Naive thymus-derived CD4-positive, alpha-beta T cell (primary cell): ENCODE measurements at regions not wholly inside any gene's neighbourhood (a gene's known extent, or its start where the extent isn't known, plus 50 kb on each side); places are given as distances from the start of the nearest gene placed in this dataset.

ENCODE experiments used
- ATAC-seq: fragments of 150-1000 bp; cut with Tn5 transposase; 2 replicates; pipeline ENCODE4 v1.10.0; 2021; ENCODE audit warnings: mild to moderate bottlenecking, moderate library complexity
- CTCF ChIA-PET: fragments of 350-600 bp; sonication (Branson Sonifier 250); formaldehyde crosslinking; loops from one replicate; lab custom pipeline; 2021; ENCODE audit warnings: antibody characterized with exemption; lab: Charles Lee
- POLR2A ChIA-PET: fragments of 350-600 bp; sonication (Branson Sonifier 250); formaldehyde crosslinking; loops from one replicate; lab custom pipeline; 2021; ENCODE audit warnings: antibody characterized with exemption, inconsistent platforms; lab: Charles Lee
- DNase-seq, 9 donors: peaks; one replicate each; pipeline versions ENCODE4 v3.0.0 to v3.0.0-alpha.2; 2020 to 2022; ENCODE audit warnings: mixed read lengths in 1 of 9
- H3K27ac ChIP-seq: one replicate; pipeline ENCODE4 v1.7.0; 2013; ENCODE audit warnings: mild to moderate bottlenecking, low read depth, low read length, moderate library complexity
- H3K27me3 ChIP-seq, 2 donors: one replicate each; pipeline ENCODE4 v1.7.0; 2013; ENCODE audit warnings: low read length in 2 of 2, mild to moderate bottlenecking in 2 of 2, moderate library complexity in 2 of 2; ENCODE audit not compliant: control insufficient read depth in 2 of 2, insufficient read depth in 2 of 2
- H3K36me3 ChIP-seq, 3 experiments: 1 replicate in 2 of 3; 2 replicates in 1 of 3; pipeline ENCODE4 v1.7.0; 2013; ENCODE audit warnings: low read length in 3 of 3, mild to moderate bottlenecking in 3 of 3, moderate library complexity in 1 of 3; ENCODE audit not compliant: insufficient read depth in 3 of 3, control insufficient read depth in 2 of 3
- H3K4me1 ChIP-seq, 2 donors: one replicate each; pipeline ENCODE4 v1.7.0; 2013; ENCODE audit warnings: low read length in 2 of 2, mild to moderate bottlenecking in 2 of 2, moderate library complexity in 1 of 2; ENCODE audit not compliant: control insufficient read depth in 2 of 2, insufficient read depth in 2 of 2
- H3K4me3 ChIP-seq: 2 replicates; pipeline ENCODE4 v1.7.0; 2013; ENCODE audit warnings: mild to moderate bottlenecking, low read length
- H3K9me3 ChIP-seq, 3 experiments: 1 replicate in 2 of 3; 2 replicates in 1 of 3; pipeline ENCODE4 v1.7.0; 2013; ENCODE audit warnings: low read length in 3 of 3; ENCODE audit not compliant: control insufficient read depth in 2 of 3
- H3K27ac Mint-ChIP-seq, 9 donors: one replicate each; pipeline ENCODE4 v1.8.0; 2020 to 2022; ENCODE audit warnings: mixed read lengths in 9 of 9, mild to moderate bottlenecking in 8 of 9, moderate library complexity in 5 of 9, inconsistent platforms in 2 of 9
- H3K27me3 Mint-ChIP-seq, 5 donors: one replicate each; pipeline ENCODE4 v1.8.0; 2021 to 2022; ENCODE audit warnings: mixed read lengths in 5 of 5, mild to moderate bottlenecking in 1 of 5
- H3K36me3 Mint-ChIP-seq, 5 donors: one replicate each; pipeline ENCODE4 v1.8.0; 2020 to 2022; ENCODE audit warnings: mixed read lengths in 5 of 5, mild to moderate bottlenecking in 3 of 5, inconsistent platforms in 1 of 5
- H3K4me1 Mint-ChIP-seq, 7 donors: one replicate each; pipeline ENCODE4 v1.8.0; 2020 to 2022; ENCODE audit warnings: mixed read lengths in 7 of 7, mild to moderate bottlenecking in 3 of 7, inconsistent platforms in 1 of 7
- H3K4me3 Mint-ChIP-seq, 10 donors: one replicate each; pipeline ENCODE4 v1.8.0; 2020 to 2022; ENCODE audit warnings: mild to moderate bottlenecking in 10 of 10, mixed read lengths in 10 of 10, moderate library complexity in 6 of 10, inconsistent platforms in 2 of 10
- H3K9me3 Mint-ChIP-seq, 11 donors: one replicate each; pipeline ENCODE4 v1.8.0; 2020 to 2022; ENCODE audit warnings: mixed read lengths in 11 of 11, mild to moderate bottlenecking in 4 of 11, inconsistent platforms in 1 of 11, moderate library complexity in 1 of 11
- intact Hi-C, 2 donors: fragments of 100-400 bp; cut with micrococcal nuclease; formaldehyde crosslinking; loops; one replicate each; pipeline ENCODE4 v1.15.1; 2023

DNA sequence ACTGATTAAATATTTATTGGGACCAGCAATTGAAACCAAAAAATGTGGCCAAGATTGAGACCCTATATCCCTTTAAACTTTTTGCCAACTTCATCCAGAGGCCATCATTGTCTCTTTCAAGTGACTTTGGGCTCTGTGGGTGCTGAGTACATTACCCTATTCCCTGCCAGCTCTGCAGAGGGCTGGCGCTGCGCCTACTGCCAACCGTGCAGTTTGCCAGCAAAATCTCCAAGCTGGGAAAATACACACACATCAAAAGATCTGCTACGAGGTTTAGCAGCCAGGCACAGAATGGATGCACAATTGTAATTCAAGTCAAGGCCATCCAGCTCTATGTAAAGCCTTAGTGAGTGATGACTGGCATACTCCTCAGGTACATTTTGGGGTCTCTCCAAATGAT is 125.0 kb downstream of the CBLN4 start:
- H3K27me3 ChIP-seq: no peaks in the 10 kb centered on the region
- H3K9me3 ChIP-seq: no peaks in the 10 kb centered on the region
- Mint-ChIP-seq H3K27ac (no peak overlapping the region), H3K4me3 (no peak overlapping the region), H3K4me1 (no peaks in the 10 kb centered on the region), H3K36me3 (peaks cover 0 to 6% (median 0%) of the 10 kb centered on the region in 5 donors), H3K27me3 (peaks cover 0 to 4% (median 0%) of the 10 kb centered on the region in 5 donors), H3K9me3 (peaks cover 0 to 26% (median 7%) of the 10 kb centered on the region in 11 donors)
- intact Hi-C loops: no loop called here
- H3K27ac ChIP-seq: no peak overlapping the region
- ATAC-seq (no peak), DNase-seq (no peak)
- ChIA-PET CTCF (no interaction called here), POLR2A (no interaction called here)
- H3K4me1 ChIP-seq: no peaks in the 10 kb centered on the region
- no peak overlapping the region for H3K4me3 ChIP-seq
- no peaks in the 10 kb centered on the region for H3K36me3 ChIP-seq

- Mint-ChIP-seq H3K27me3 (no peaks in the 10 kb centered on the region), H3K4me1 (no peaks in the 10 kb centered on the region), H3K36me3 (no peaks in the 10 kb centered on the region), H3K27ac (no peak overlapping the region), H3K4me3 (no peak overlapping the region), H3K9me3 (peaks cover 0 to 16% (median 7%) of the 10 kb centered on the region in 11 donors)
- H3K27ac ChIP-seq: no peak overlapping the region
- no peaks in the 10 kb centered on the region for H3K36me3 ChIP-seq
- H3K9me3 ChIP-seq: no peaks in the 10 kb centered on the region
- ChIA-PET POLR2A (no interaction called here), CTCF (no interaction called here)
- no peaks in the 10 kb centered on the region for H3K4me1 ChIP-seq
- no peak for DNase-seq
- no peak overlapping the region for H3K4me3 ChIP-seq
- intact Hi-C loops: no loop called here
- no peaks in the 10 kb centered on the region for H3K27me3 ChIP-seq
- ATAC-seq: no peak
Measured at GRCh38 chr20:55855052-55855451, 150.3 kb downstream of the CBLN4 start.

DNA sequence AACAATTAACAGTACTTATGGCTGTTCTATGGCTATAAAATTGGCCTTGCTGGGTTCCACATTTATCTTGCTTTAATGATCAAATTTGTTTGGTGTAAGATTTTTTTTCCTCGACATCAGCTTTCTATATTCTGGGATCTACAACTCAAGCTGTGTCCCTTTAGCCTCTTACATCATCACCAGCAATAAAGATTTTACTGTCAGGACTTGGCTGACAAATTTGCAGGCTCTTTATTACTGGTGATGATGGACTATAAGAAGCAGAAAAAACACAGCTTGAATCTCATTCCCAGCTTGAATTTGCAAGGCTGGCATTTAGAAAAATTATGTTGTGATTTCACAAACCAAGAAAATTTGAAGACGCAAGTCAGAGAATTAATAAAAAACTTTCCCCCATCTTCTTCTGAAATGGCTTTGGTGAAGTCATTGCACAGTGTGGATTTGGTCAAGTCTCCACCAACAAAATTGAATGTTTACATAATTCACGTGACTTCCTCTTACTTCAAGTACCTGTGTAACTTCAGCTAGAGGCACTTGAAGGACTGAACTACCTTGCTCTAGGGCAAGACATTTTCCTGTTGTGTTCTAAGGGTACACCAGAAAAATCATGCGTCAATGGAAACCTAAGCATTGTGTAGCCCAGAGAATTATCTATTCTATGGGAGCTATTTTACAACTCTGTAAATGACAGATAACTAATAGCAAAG is 175.0 kb downstream of the CBLN4 start:
- Histone ChIP-seq H3K27me3 (no peaks in the 10 kb centered on the region), H3K36me3 (no peaks in the 10 kb centered on the region), H3K4me1 (no peaks in the 10 kb centered on the region), H3K4me3 (no peak overlapping the region), H3K9me3 (no peaks in the 10 kb centered on the region), H3K27ac (no peak overlapping the region)
- Mint-ChIP-seq H3K27me3 (no peaks in the 10 kb centered on the region), H3K9me3 (peaks cover 0 to 12% (median 4%) of the 10 kb centered on the region in 11 donors), H3K27ac (no peak overlapping the region), H3K4me1 (no peaks in the 10 kb centered on the region), H3K4me3 (no peak overlapping the region), H3K36me3 (no peaks in the 10 kb centered on the region)
- DNase-seq: no peak
- intact Hi-C loops: no loop called here
- ChIA-PET CTCF (interaction anchor here (0.9 kb wide), 1 partner anchor 10 kb away, joined by 3 read pairs; no protein-coding TSS in a partner anchor), POLR2A (no interaction called here)
- ATAC-seq: no peak

DNA sequence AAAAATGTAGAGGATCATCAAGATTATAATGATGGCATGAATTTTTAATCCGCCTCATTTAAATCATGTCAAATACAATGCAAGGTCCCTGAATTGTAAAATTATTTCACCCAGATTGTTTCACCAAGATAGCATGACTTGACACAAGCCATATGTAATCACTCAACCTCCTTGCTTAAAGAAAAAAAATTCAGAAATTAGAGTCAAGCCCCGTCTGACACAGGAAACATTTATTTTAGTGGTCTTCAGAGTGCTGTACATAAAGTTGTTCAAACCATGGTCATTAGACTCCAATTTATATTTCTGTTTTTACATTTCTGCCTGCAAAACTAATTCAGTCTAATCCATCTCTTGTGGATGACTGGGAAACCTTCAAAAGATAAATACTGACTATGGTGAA is 200.2 kb downstream of the CBLN4 start:
- no peak overlapping the region for H3K27ac ChIP-seq
- H3K27me3 Mint-ChIP-seq: no peaks in the 10 kb centered on the region
- no peak overlapping the region for H3K27ac Mint-ChIP-seq
- H3K4me3 Mint-ChIP-seq: no peak overlapping the region
- ChIA-PET POLR2A (no interaction called here), CTCF (no interaction called here)
- H3K36me3 ChIP-seq: no peaks in the 10 kb centered on the region
- H3K36me3 Mint-ChIP-seq: no peaks in the 10 kb centered on the region
- H3K27me3 ChIP-seq: no peaks in the 10 kb centered on the region
- no peak for DNase-seq
- H3K9me3 Mint-ChIP-seq: peaks cover 0 to 18% (median 8%) of the 10 kb centered on the region in 11 donors
- H3K4me1 ChIP-seq: no peaks in the 10 kb centered on the region
- no peaks in the 10 kb centered on the region for H3K4me1 Mint-ChIP-seq
- no peak overlapping the region for H3K4me3 ChIP-seq
- ATAC-seq: no peak
- intact Hi-C loops: no loop called here
- no peaks in the 10 kb centered on the region for H3K9me3 ChIP-seq

GRCh38 chr20:55800552-55801245 is 204.6 kb downstream of the CBLN4 start:
- Histone ChIP-seq H3K27me3 (no peaks in the 10 kb centered on the region), H3K36me3 (no peaks in the 10 kb centered on the region), H3K4me3 (no peak overlapping the region), H3K4me1 (no peaks in the 10 kb centered on the region), H3K27ac (no peak overlapping the region), H3K9me3 (no peaks in the 10 kb centered on the region)
- Mint-ChIP-seq H3K36me3 (no peaks in the 10 kb centered on the region), H3K4me3 (no peak overlapping the region), H3K9me3 (peaks cover 2 to 18% (median 6%) of the 10 kb centered on the region in 11 donors), H3K4me1 (no peaks in the 10 kb centered on the region), H3K27me3 (no peaks in the 10 kb centered on the region), H3K27ac (no peak overlapping the region)
- ChIA-PET CTCF (no interaction called here), POLR2A (no interaction called here)
- DNase-seq: no peak
- intact Hi-C loops: no loop called here
- no peak for ATAC-seq

- DNase-seq (no peak), ATAC-seq (no peak)
- intact Hi-C loops: no loop called here
- H3K27me3 Mint-ChIP-seq: no peaks in the 10 kb centered on the region
- no peaks in the 10 kb centered on the region for H3K36me3 Mint-ChIP-seq
- no peak overlapping the region for H3K4me3 Mint-ChIP-seq
- no peak overlapping the region for H3K27ac Mint-ChIP-seq
- Histone ChIP-seq H3K4me1 (no peaks in the 10 kb centered on the region), H3K4me3 (no peak overlapping the region), H3K9me3 (no peaks in the 10 kb centered on the region), H3K36me3 (no peaks in the 10 kb centered on the region), H3K27me3 (no peaks in the 10 kb centered on the region), H3K27ac (no peak overlapping the region)
- CTCF ChIA-PET: no interaction called here
- H3K9me3 Mint-ChIP-seq: peaks cover 0 to 34% (median 6%) of the 10 kb centered on the region in 11 donors
- no peaks in the 10 kb centered on the region for H3K4me1 Mint-ChIP-seq
- POLR2A ChIA-PET: no interaction called here
Measured at GRCh38 chr20:55793986-55794385, 211.3 kb downstream of the CBLN4 start.

GRCh38 chr20:55792049-55792448 is 213.3 kb downstream of the CBLN4 start:
- Histone ChIP-seq H3K4me1 (no peaks in the 10 kb centered on the region), H3K9me3 (no peaks in the 10 kb centered on the region), H3K27me3 (no peaks in the 10 kb centered on the region), H3K27ac (no peak overlapping the region), H3K36me3 (no peaks in the 10 kb centered on the region), H3K4me3 (no peak overlapping the region)
- H3K9me3 Mint-ChIP-seq: peaks cover 0 to 34% (median 5%) of the 10 kb centered on the region in 11 donors
- intact Hi-C loops: no loop called here
- no peak overlapping the region for H3K27ac Mint-ChIP-seq
- DNase-seq (no peak), ATAC-seq (no peak)
- CTCF ChIA-PET: no interaction called here
- H3K4me3 Mint-ChIP-seq: no peak overlapping the region
- peaks cover 0 to 4% (median 0%) of the 10 kb centered on the region in 5 donors for H3K36me3 Mint-ChIP-seq
- no peaks in the 10 kb centered on the region for H3K27me3 Mint-ChIP-seq
- POLR2A ChIA-PET: no interaction called here
- no peaks in the 10 kb centered on the region for H3K4me1 Mint-ChIP-seq
